Mucosa of descending colon (tissue), 3 donors: ENCODE measurements at regions not wholly inside any gene's neighbourhood (a gene's known extent, or its start where the extent isn't known, plus 50 kb on each side); places are given as distances from the start of the nearest gene placed in this dataset.

ENCODE experiments used
- ATAC-seq: fragments of 200-7000 bp; cut with Tn5 transposase; one replicate; pipeline ENCODE4 v1.9.1; 2020; ENCODE audit warnings: mild to moderate bottlenecking, moderate library complexity
- DNase-seq, 3 donors: peaks; one replicate each; pipeline ENCODE4 v3.0.0-alpha.2; 2020
- H3K36me3 ChIP-seq: fragments of 200-600 bp; one replicate; pipeline ENCODE4 v1.8.0; 2021; ENCODE audit warnings: low read depth, mild to moderate bottlenecking
- H3K4me1 ChIP-seq: fragments of 200-600 bp; one replicate; pipeline ENCODE4 v1.8.0; 2021; ENCODE audit warnings: low read depth, mild to moderate bottlenecking
- H3K4me3 ChIP-seq: fragments of 200-600 bp; one replicate; pipeline ENCODE4 v1.8.0; 2021; ENCODE audit warnings: mild to moderate bottlenecking
- H3K9me3 ChIP-seq: fragments of 200-600 bp; one replicate; pipeline ENCODE4 v1.8.0; 2021; ENCODE audit warnings: mild to moderate bottlenecking
- intact Hi-C, 2 donors: fragments of 100-400 bp; cut with DNase I in 1 of 2; cut with micrococcal nuclease in 1 of 2; formaldehyde crosslinking; loops; one replicate each; pipeline versions ENCODE4 v1.11.0 to v1.11.1; 2022; cut with DNase I, micrococcal nuclease
- TF ChIP-seq, protein P1 (sequence below): fragments of 200-600 bp; IDR thresholded peaks from one replicate; pipeline ENCODE4 v1.8.0; 2022; ENCODE audit warnings: antibody characterized with exemption, mild to moderate bottlenecking
- donor health status: DM: no; HTN: no; CAD: no; lungs with moderate emphysema.
- donor health status: DM: no; HTN: no; CAD: no.
- donor health status: DM: no; HTN: yes; CAD: no.

DNA sequence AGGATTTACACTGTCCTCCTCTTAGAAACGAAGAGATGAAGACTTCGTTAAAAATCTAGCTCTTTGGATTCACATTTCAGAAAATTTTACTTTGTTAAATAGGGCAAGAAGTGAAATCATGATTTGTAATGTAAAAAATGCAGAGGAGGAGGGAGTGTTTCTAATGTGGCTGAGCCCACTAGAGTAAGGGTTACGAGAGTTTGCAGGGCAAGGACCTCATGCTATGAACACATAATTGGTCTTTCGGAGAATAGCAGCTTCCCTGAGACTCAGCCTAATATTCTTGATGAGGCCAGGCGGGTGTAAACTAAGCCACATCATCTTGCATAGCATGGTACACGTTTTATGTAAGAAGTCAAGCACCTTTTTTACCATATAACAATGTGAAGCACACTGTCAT lies 191.0 kb upstream of the ADAMTS16 start:
- intact Hi-C loops: no loop called here
- H3K4me1 ChIP-seq: no peaks in the 10 kb centered on the region
- TF ChIP-seq, protein P1, sequence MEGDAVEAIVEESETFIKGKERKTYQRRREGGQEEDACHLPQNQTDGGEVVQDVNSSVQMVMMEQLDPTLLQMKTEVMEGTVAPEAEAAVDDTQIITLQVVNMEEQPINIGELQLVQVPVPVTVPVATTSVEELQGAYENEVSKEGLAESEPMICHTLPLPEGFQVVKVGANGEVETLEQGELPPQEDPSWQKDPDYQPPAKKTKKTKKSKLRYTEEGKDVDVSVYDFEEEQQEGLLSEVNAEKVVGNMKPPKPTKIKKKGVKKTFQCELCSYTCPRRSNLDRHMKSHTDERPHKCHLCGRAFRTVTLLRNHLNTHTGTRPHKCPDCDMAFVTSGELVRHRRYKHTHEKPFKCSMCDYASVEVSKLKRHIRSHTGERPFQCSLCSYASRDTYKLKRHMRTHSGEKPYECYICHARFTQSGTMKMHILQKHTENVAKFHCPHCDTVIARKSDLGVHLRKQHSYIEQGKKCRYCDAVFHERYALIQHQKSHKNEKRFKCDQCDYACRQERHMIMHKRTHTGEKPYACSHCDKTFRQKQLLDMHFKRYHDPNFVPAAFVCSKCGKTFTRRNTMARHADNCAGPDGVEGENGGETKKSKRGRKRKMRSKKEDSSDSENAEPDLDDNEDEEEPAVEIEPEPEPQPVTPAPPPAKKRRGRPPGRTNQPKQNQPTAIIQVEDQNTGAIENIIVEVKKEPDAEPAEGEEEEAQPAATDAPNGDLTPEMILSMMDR: no peak
- ATAC-seq: no peak
- H3K36me3 ChIP-seq: no peaks in the 10 kb centered on the region
- no peak overlapping the region for H3K4me3 ChIP-seq
- no peak for DNase-seq
- no peaks in the 10 kb centered on the region for H3K9me3 ChIP-seq

GRCh38 chr5:4953576-4953975 lies 186.6 kb upstream of the ADAMTS16 start:
- DNase-seq: no peak
- Histone ChIP-seq H3K4me1 (no peaks in the 10 kb centered on the region), H3K9me3 (no peaks in the 10 kb centered on the region), H3K36me3 (no peaks in the 10 kb centered on the region), H3K4me3 (no peak overlapping the region)
- TF ChIP-seq, protein P1: no peak
- intact Hi-C loops: no loop called here
- no peak for ATAC-seq

DNA sequence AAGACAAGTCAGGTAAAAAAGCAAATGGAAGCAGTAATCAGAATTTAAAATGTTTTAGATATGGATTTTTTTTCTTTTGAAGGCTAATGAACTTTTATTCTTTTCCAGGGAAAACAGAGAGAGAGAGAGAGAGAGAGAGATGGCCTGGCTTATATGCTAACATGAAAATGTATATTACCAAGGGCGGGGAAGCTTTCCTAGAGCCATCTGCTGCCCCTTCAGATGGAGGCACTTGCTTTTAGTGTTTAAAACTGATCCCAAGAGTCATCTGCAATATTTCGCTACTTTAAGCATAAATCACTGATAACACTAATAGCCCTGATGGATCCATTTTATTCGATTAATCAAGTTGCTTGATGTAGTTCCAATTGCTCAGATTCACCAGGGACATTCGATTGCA lies 186.1 kb upstream of the ADAMTS16 start:
- DNase-seq (no peak), ATAC-seq (no peak)
- no peak overlapping the region for H3K4me3 ChIP-seq
- H3K4me1 ChIP-seq: no peaks in the 10 kb centered on the region
- TF ChIP-seq, protein P1: no peak
- intact Hi-C loops: no loop called here
- no peaks in the 10 kb centered on the region for H3K9me3 ChIP-seq
- no peaks in the 10 kb centered on the region for H3K36me3 ChIP-seq

GRCh38 chr5:4963265-4963664 lies 176.9 kb upstream of the ADAMTS16 start:
- H3K4me3 ChIP-seq: no peak overlapping the region
- H3K9me3 ChIP-seq: no peaks in the 10 kb centered on the region
- no peak for ATAC-seq
- DNase-seq: no peak
- H3K36me3 ChIP-seq: no peaks in the 10 kb centered on the region
- H3K4me1 ChIP-seq: no peaks in the 10 kb centered on the region
- TF ChIP-seq, protein P1: no peak
- intact Hi-C loops: no loop called here

- H3K4me1 ChIP-seq: no peaks in the 10 kb centered on the region
- TF ChIP-seq, protein P1: no peak
- no peak for ATAC-seq
- no peaks in the 10 kb centered on the region for H3K9me3 ChIP-seq
- H3K4me3 ChIP-seq: no peak overlapping the region
- intact Hi-C loops: no loop called here
- no peak for DNase-seq
- H3K36me3 ChIP-seq: no peaks in the 10 kb centered on the region
Observed at GRCh38 chr5:4969351-4969750, 170.8 kb upstream of the ADAMTS16 start.

DNA sequence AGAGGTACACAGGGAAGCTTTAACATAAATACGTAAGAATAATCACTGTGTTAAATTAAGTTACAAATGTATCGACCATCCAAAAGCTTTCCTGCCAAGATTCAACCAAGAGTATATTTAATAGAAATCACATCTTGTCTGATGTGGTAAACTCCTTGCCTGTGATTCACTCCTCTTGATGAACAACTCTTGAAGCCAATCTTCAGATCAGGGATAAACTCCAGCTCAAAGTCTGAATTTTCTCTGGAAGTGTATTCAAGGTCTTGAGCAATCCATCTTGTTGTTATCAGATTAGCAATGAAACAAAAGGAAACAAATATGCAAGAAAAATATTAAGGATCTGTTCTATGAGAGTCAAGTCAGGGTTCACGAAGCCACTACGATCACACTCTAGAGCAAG lies 170.0 kb upstream of the ADAMTS16 start:
- H3K36me3 ChIP-seq: no peaks in the 10 kb centered on the region

More for the DNA sequence above, 170.0 kb upstream of the ADAMTS16 start:
- intact Hi-C loops: no loop called here
- Histone ChIP-seq H3K4me1 (no peaks in the 10 kb centered on the region), H3K9me3 (no peaks in the 10 kb centered on the region), H3K4me3 (no peak overlapping the region)
- ATAC-seq (no peak), DNase-seq (no peak)
- TF ChIP-seq, protein P1: no peak
